ENCODE measurements at regions not wholly inside any gene's neighbourhood (a gene's known extent, or its start where the extent isn't known, plus 50 kb on each side); places are given as distances from the start of the nearest gene placed in this dataset.
"Not testable (repeated sequence)": the region's sequence is repeated elsewhere in the genome, so short reads cannot be mapped to it uniquely, and the experiment has no call there.

DNA sequence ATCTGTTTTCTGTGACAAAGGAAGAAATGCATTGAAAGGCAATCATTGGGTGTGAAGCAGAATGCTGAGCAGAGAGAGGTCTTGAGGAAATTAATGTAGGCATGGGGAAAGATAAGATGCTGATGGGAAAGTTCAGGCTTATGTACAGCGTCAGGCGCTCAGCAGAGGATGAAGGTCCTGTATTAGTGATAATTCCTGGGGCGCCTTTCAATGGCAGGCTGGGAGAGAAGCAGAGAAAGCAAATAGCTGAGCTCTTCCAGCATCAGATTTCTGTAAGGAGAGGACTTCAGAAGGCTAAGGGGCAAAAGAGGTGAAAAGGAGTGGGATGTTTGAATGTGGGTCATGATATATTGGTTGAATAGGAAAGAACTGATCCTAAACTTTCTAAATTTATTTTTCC, 129.8 kb downstream of the HNMT start:
- TF ChIP-seq, protein P1, sequence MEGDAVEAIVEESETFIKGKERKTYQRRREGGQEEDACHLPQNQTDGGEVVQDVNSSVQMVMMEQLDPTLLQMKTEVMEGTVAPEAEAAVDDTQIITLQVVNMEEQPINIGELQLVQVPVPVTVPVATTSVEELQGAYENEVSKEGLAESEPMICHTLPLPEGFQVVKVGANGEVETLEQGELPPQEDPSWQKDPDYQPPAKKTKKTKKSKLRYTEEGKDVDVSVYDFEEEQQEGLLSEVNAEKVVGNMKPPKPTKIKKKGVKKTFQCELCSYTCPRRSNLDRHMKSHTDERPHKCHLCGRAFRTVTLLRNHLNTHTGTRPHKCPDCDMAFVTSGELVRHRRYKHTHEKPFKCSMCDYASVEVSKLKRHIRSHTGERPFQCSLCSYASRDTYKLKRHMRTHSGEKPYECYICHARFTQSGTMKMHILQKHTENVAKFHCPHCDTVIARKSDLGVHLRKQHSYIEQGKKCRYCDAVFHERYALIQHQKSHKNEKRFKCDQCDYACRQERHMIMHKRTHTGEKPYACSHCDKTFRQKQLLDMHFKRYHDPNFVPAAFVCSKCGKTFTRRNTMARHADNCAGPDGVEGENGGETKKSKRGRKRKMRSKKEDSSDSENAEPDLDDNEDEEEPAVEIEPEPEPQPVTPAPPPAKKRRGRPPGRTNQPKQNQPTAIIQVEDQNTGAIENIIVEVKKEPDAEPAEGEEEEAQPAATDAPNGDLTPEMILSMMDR (IDR thresholded peaks at IDR 0.05; ENCODE audit: borderline replicate concordance, insufficient read depth, low read depth, low read length), result no peak
- no peak overlapping the region for H3K4me3 ChIP-seq (ENCODE audit: low read depth, low read length)

- no peak overlapping the region for H3K4me3 ChIP-seq (ENCODE audit: low read depth, low read length)
- TF ChIP-seq, protein P1 (IDR thresholded peaks at IDR 0.05; ENCODE audit: borderline replicate concordance, insufficient read depth, low read depth, low read length), result no peak
These were observed 131.1 kb downstream of the HNMT start for GRCh38 chr2:138095336-138095735.

DNA sequence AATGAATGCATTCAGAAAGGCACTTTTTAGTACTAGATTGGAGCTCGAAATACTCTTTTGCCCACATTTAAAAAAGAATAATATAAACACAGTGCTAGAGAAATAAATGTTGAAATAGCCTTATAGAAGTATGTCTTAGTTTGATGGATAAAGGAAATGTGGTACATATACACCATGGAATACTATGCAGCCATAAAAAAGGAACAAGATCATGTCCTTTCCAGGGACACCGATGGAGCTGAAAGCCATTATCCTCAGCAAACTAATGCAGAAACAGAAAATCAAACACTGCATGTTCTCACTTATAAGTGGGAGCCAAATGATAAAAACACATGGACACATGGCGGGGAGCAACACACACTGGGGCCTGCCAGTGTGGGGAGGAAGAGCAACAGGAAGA, 135.0 kb downstream of the HNMT start:
- H3K4me3 ChIP-seq (ENCODE audit: low read depth, low read length), result not testable (repeated sequence)

GRCh38 chr2:138101718-138102117, 137.4 kb downstream of the HNMT start:
- TF ChIP-seq, protein P1 (IDR thresholded peaks at IDR 0.05; ENCODE audit: borderline replicate concordance, insufficient read depth, low read depth, low read length), result no peak
- no peak overlapping the region for H3K4me3 ChIP-seq (ENCODE audit: low read depth, low read length)

DNA sequence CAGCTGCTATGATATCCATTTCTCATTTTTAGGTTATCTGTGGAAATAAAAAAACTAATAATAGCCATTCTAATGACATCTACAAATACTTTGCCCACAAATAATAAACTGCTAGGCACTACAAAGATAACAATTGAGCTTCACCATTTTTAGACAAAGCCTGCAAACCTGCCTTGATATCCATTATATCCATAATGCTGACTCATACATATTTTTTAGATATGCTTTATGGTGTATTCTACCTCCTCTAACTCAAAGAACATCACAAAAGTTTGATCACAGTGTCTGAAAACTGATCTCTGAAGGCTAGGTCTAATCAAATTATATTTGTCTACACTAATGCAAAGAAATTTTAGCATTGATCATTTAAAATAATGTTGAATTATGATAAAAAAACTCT, 138.4 kb downstream of the HNMT start:
- TF ChIP-seq, protein P1 (IDR thresholded peaks at IDR 0.05; ENCODE audit: borderline replicate concordance, insufficient read depth, low read depth, low read length), result no peak
- no peak overlapping the region for H3K4me3 ChIP-seq (ENCODE audit: low read depth, low read length)

DNA sequence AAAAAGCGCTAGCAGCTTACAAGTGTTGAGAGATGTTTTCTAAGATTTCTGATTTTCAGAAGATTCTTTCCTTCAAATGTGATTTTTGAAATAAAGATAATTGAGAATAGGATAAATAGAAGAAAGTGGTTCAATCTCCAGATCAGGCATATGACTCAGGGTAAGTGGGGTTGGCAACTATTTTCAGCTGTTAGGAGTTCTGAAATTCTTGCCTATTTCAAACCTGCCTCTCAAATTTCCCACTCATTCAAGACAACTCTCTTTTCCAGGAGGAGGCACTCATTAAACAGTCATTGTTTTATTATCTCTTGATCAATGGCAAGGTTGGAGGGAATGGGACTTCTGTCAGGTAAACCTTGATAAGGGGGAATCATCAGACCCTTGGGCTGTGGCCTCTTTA, 138.9 kb downstream of the HNMT start:
- no peak overlapping the region for H3K4me3 ChIP-seq (ENCODE audit: low read depth, low read length)
- TF ChIP-seq, protein P1 (IDR thresholded peaks at IDR 0.05; ENCODE audit: borderline replicate concordance, insufficient read depth, low read depth, low read length), result no peak

GRCh38 chr2:138104071-138104470, 139.8 kb downstream of the HNMT start:
- TF ChIP-seq, protein P1 (IDR thresholded peaks at IDR 0.05; ENCODE audit: borderline replicate concordance, insufficient read depth, low read depth, low read length), result no peak
- H3K4me3 ChIP-seq (ENCODE audit: low read depth, low read length), result no peak overlapping the region

DNA sequence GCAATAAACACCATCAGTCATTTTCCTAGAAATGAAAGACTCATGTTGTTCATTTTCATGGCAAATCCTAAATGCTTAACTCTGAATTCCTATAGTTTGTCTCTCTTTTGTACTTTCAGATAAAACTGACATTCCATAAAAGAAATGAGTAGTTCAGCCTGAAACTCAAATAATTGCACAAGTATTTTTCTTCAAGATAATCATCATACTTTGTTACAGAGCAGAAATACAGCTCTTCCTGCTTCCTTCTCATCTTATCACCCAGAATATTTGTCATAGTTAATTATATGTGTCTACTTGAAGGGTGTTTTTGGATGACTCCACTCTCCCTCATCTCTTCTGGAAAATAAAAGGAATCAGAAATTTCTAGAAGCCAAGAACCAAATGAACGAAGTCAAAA, 141.1 kb downstream of the HNMT start:
- TF ChIP-seq, protein P1 (IDR thresholded peaks at IDR 0.05; ENCODE audit: borderline replicate concordance, insufficient read depth, low read depth, low read length), result no peak
- H3K4me3 ChIP-seq (ENCODE audit: low read depth, low read length), result no peak overlapping the region

Data from GM12875 (cell line).